DOHH2 (cell line): ENCODE measurements at regions not wholly inside any gene's neighbourhood (a gene's known extent, or its start where the extent isn't known, plus 50 kb on each side); places are given as distances from the start of the nearest gene placed in this dataset.

Experiments used
- EZH2phosphoT487 ChIP-seq: fragments of 200-600 bp; sonication (generic); IDR thresholded peaks from 2 replicates; pipeline ENCODE4 v1.6.1; 2017; ENCODE audit warnings: borderline replicate concordance, mild to moderate bottlenecking, antibody characterized with exemption, low read length, moderate library complexity, mixed read lengths
- TF ChIP-seq, protein P1 (sequence below): fragments of 200-600 bp; sonication (generic); IDR thresholded peaks from one replicate; pipeline ENCODE4 v1.5.1; 2014; ENCODE audit warnings: antibody characterized with exemption, mild to moderate bottlenecking, low read depth, low read length; ENCODE audit not compliant: poor library complexity, severe bottlenecking

GRCh38 chr22:34570408-34570807 is 495.6 kb upstream of the ISX start:
- TF ChIP-seq, protein P1, sequence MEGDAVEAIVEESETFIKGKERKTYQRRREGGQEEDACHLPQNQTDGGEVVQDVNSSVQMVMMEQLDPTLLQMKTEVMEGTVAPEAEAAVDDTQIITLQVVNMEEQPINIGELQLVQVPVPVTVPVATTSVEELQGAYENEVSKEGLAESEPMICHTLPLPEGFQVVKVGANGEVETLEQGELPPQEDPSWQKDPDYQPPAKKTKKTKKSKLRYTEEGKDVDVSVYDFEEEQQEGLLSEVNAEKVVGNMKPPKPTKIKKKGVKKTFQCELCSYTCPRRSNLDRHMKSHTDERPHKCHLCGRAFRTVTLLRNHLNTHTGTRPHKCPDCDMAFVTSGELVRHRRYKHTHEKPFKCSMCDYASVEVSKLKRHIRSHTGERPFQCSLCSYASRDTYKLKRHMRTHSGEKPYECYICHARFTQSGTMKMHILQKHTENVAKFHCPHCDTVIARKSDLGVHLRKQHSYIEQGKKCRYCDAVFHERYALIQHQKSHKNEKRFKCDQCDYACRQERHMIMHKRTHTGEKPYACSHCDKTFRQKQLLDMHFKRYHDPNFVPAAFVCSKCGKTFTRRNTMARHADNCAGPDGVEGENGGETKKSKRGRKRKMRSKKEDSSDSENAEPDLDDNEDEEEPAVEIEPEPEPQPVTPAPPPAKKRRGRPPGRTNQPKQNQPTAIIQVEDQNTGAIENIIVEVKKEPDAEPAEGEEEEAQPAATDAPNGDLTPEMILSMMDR: no peak
- no peak for TF ChIP-seq EZH2phosphoT487
